ENCODE measurements at regions not wholly inside any gene's neighbourhood (a gene's known extent, or its start where the extent isn't known, plus 50 kb on each side); places are given as distances from the start of the nearest gene placed in this dataset.

GRCh38 chr6:21769405-21769861 is 175.9 kb downstream of the SOX4 start (continued):
- TF ChIP-seq POU6F1 (CRISPR knock-in tag; IDR thresholded peaks at IDR 0.05; ENCODE audit: borderline replicate concordance, low read depth) = 0 out of 2 replicates have a peak, but pooled peaks have one; percentile 33

- ATAC-seq = peak; percentile 21; the same call in 2 of the 3 replicates
- TF ChIP-seq ZNF8 (CRISPR knock-in tag; IDR thresholded peaks at IDR 0.05) (no peak), CREB5 (CRISPR knock-in tag; IDR thresholded peaks at IDR 0.05; ENCODE audit: low read depth) (no peak), TOX (CRISPR knock-in tag; IDR thresholded peaks at IDR 0.05; ENCODE audit: borderline replicate concordance) (no peak), GLIS3 (CRISPR knock-in tag; IDR thresholded peaks at IDR 0.05) (no peak), ZNF565 (CRISPR knock-in tag; conservative IDR thresholded peaks at IDR 0.05; ENCODE audit: low read depth) (no peak), ZFP30 (CRISPR knock-in tag; IDR thresholded peaks at IDR 0.05) (no peak), ZNF70 (CRISPR knock-in tag; IDR thresholded peaks at IDR 0.05) (no peak), ISL1 (CRISPR knock-in tag; IDR thresholded peaks at IDR 0.05) (no peak), OSR1 (CRISPR knock-in tag; IDR thresholded peaks at IDR 0.05) (no peak), ZC3H10 (CRISPR knock-in tag; IDR thresholded peaks at IDR 0.05) (no peak), TSHZ2 (CRISPR knock-in tag; IDR thresholded peaks at IDR 0.05) (no peak), RARB (CRISPR knock-in tag; IDR thresholded peaks at IDR 0.05) (no peak), CSRNP3 (CRISPR knock-in tag; IDR thresholded peaks at IDR 0.05) (no peak), SNAI2 (CRISPR knock-in tag; IDR thresholded peaks at IDR 0.05) (no peak), PATZ1 (CRISPR knock-in tag; IDR thresholded peaks at IDR 0.05; ENCODE audit: borderline replicate concordance) (no peak), POU6F1 (CRISPR knock-in tag; IDR thresholded peaks at IDR 0.05; ENCODE audit: borderline replicate concordance, low read depth) (no peak), TCF4 (CRISPR knock-in tag; IDR thresholded peaks at IDR 0.05; ENCODE audit: borderline replicate concordance) (no peak), ARNTL (CRISPR knock-in tag; IDR thresholded peaks at IDR 0.05; ENCODE audit: borderline replicate concordance, low read depth) (no peak)
Measured at GRCh38 chr6:21769968-21770367, 176.4 kb downstream of the SOX4 start.

GRCh38 chr6:21771626-21772320 is 178.2 kb downstream of the SOX4 start:
- TF ChIP-seq ZFP3 (CRISPR knock-in tag; IDR thresholded peaks at IDR 0.05) = 0 out of 2 replicates have a peak, but pooled peaks have one; percentile 16
- peak; percentile 73 for TF ChIP-seq ISL1 (CRISPR knock-in tag; IDR thresholded peaks at IDR 0.05)
- TF ChIP-seq PATZ1 (CRISPR knock-in tag; IDR thresholded peaks at IDR 0.05; ENCODE audit: borderline replicate concordance) = 0 out of 2 replicates have a peak, but pooled peaks have one; percentile 19
- no peak for TF ChIP-seq ESRRG (CRISPR knock-in tag; IDR thresholded peaks at IDR 0.05)
- no peak for TF ChIP-seq SNAI2 (CRISPR knock-in tag; IDR thresholded peaks at IDR 0.05)
- no peak for TF ChIP-seq TSHZ2 (CRISPR knock-in tag; IDR thresholded peaks at IDR 0.05)
- ATAC-seq = no peak
